ENCODE measurements at regions not wholly inside any gene's neighbourhood (a gene's known extent, or its start where the extent isn't known, plus 50 kb on each side); places are given as distances from the start of the nearest gene placed in this dataset.

GRCh38 chr18:77329651-77330050, 80.0 kb downstream of the GALR1 start:
- no peak for DNase-seq (ENCODE audit: low spot score in 2 of 2)
- no peak for TF ChIP-seq POLR2AphosphoS5 (IDR thresholded peaks at IDR 0.05)
- no peak for TF ChIP-seq CTCF (IDR thresholded peaks at IDR 0.05)
- TF ChIP-seq POLR2A (IDR thresholded peaks at IDR 0.05): no peak
- Histone ChIP-seq H3K36me3 (no peaks in the 10 kb centered on the region), H3K4me1 (no peaks in the 10 kb centered on the region), H3K9me3 (no peaks in the 10 kb centered on the region), H3K27ac (no peak overlapping the region), H3K27me3 (no peaks in the 10 kb centered on the region), H3K4me3 (no peak overlapping the region)
- intact Hi-C loops (cut with DNase I; ENCODE audit: low total_unique reads): no loop called here

GRCh38 chr18:77334876-77335275, 85.2 kb downstream of the GALR1 start:
- intact Hi-C loops (cut with DNase I; ENCODE audit: low total_unique reads): no loop called here
- H3K36me3 ChIP-seq: no peaks in the 10 kb centered on the region
- no peak for DNase-seq (ENCODE audit: low spot score in 2 of 2)
- H3K27ac ChIP-seq: no peak overlapping the region
- no peaks in the 10 kb centered on the region for H3K4me1 ChIP-seq
- no peaks in the 10 kb centered on the region for H3K9me3 ChIP-seq
- H3K27me3 ChIP-seq: no peaks in the 10 kb centered on the region
- H3K4me3 ChIP-seq: no peak overlapping the region
- no peak for TF ChIP-seq POLR2AphosphoS5 (IDR thresholded peaks at IDR 0.05)
- no peak for TF ChIP-seq CTCF (IDR thresholded peaks at IDR 0.05)
- no peak for TF ChIP-seq POLR2A (IDR thresholded peaks at IDR 0.05)

GRCh38 chr18:77337604-77338003, 88.0 kb downstream of the GALR1 start:
- intact Hi-C loops (cut with DNase I; ENCODE audit: low total_unique reads): no loop called here
- Histone ChIP-seq H3K36me3 (no peaks in the 10 kb centered on the region), H3K27me3 (no peaks in the 10 kb centered on the region), H3K4me1 (no peaks in the 10 kb centered on the region), H3K4me3 (no peak overlapping the region), H3K9me3 (no peaks in the 10 kb centered on the region), H3K27ac (no peak overlapping the region)
- DNase-seq (ENCODE audit: low spot score in 2 of 2): no peak
- TF ChIP-seq CTCF (IDR thresholded peaks at IDR 0.05) (no peak), POLR2AphosphoS5 (IDR thresholded peaks at IDR 0.05) (no peak), POLR2A (IDR thresholded peaks at IDR 0.05) (no peak)

GRCh38 chr18:77339093-77339492, 89.4 kb downstream of the GALR1 start:
- Histone ChIP-seq H3K27ac (no peak overlapping the region), H3K36me3 (no peaks in the 10 kb centered on the region), H3K9me3 (no peaks in the 10 kb centered on the region), H3K4me3 (no peak overlapping the region), H3K27me3 (no peaks in the 10 kb centered on the region), H3K4me1 (no peaks in the 10 kb centered on the region)
- TF ChIP-seq POLR2A (IDR thresholded peaks at IDR 0.05) (no peak), POLR2AphosphoS5 (IDR thresholded peaks at IDR 0.05) (no peak), CTCF (IDR thresholded peaks at IDR 0.05) (no peak)
- intact Hi-C loops (cut with DNase I; ENCODE audit: low total_unique reads): no loop called here
- no peak for DNase-seq (ENCODE audit: low spot score in 2 of 2)

- TF ChIP-seq POLR2AphosphoS5 (IDR thresholded peaks at IDR 0.05) (no peak), CTCF (IDR thresholded peaks at IDR 0.05) (no peak), POLR2A (IDR thresholded peaks at IDR 0.05) (no peak)
- intact Hi-C loops (cut with DNase I; ENCODE audit: low total_unique reads): no loop called here
Measured at GRCh38 chr18:77339623-77340022, 90.0 kb downstream of the GALR1 start.

More at GRCh38 chr18:77339623-77340022, 90.0 kb downstream of the GALR1 start:
- H3K27ac ChIP-seq: no peak overlapping the region
- no peaks in the 10 kb centered on the region for H3K36me3 ChIP-seq
- H3K9me3 ChIP-seq: no peaks in the 10 kb centered on the region
- H3K27me3 ChIP-seq: no peaks in the 10 kb centered on the region
- H3K4me3 ChIP-seq: no peak overlapping the region
- no peaks in the 10 kb centered on the region for H3K4me1 ChIP-seq
- no peak for DNase-seq (ENCODE audit: low spot score in 2 of 2)
